HFFc6 (cell line): ENCODE measurements at regions not wholly inside any gene's neighbourhood (a gene's known extent, or its start where the extent isn't known, plus 50 kb on each side); places are given as distances from the start of the nearest gene placed in this dataset.

Experiments used
- DNase-seq: peaks from one replicate; pipeline ENCODE4 v3.0.0-alpha.2; 2018
- H3K27ac Mint-ChIP-seq: 2 replicates; pipeline ENCODE4 v1.8.0; 2020; ENCODE audit warnings: mild to moderate bottlenecking, mixed read lengths
- H3K27me3 Mint-ChIP-seq: 2 replicates; pipeline ENCODE4 v1.8.0; 2021; ENCODE audit warnings: mild to moderate bottlenecking, moderate library complexity, mixed read lengths; ENCODE audit not compliant: insufficient read depth
- H3K36me3 Mint-ChIP-seq: 2 replicates; pipeline ENCODE4 v1.8.0; 2021; ENCODE audit warnings: low read depth, mixed read lengths
- H3K4me1 Mint-ChIP-seq: 2 replicates; pipeline ENCODE4 v1.8.0; 2020; ENCODE audit warnings: low read depth, mixed read lengths
- H3K4me3 Mint-ChIP-seq: 2 replicates; pipeline ENCODE4 v1.8.0; 2020; ENCODE audit warnings: mild to moderate bottlenecking, moderate library complexity, mixed read lengths
- H3K9me3 Mint-ChIP-seq: 2 replicates; pipeline ENCODE4 v1.8.0; 2020; ENCODE audit warnings: mild to moderate bottlenecking, mixed read lengths
- CTCF ChIP-seq: fragments of 200-600 bp; sonication (generic); IDR thresholded peaks from 2 replicates; pipeline ENCODE4 v1.5.0; 2021; ENCODE audit warnings: antibody characterized with exemption, mild to moderate bottlenecking

GRCh38 chr2:64212346-64212745, 68.1 kb upstream of the PELI1 start:
- Mint-ChIP-seq H3K9me3 (no peaks in the 10 kb centered on the region), H3K4me1 (no peaks in the 10 kb centered on the region), H3K4me3 (no peak overlapping the region), H3K27ac (no peak overlapping the region), H3K36me3 (no peaks in the 10 kb centered on the region), H3K27me3 (peaks cover 9% of the 10 kb centered on the region)
- no peak for TF ChIP-seq CTCF
- DNase-seq, result no peak

GRCh38 chr2:64212801-64213321, 68.6 kb upstream of the PELI1 start:
- no peak for TF ChIP-seq CTCF
- no peaks in the 10 kb centered on the region for H3K36me3 Mint-ChIP-seq
- H3K4me1 Mint-ChIP-seq, result no peaks in the 10 kb centered on the region
- no peak overlapping the region for H3K27ac Mint-ChIP-seq
- DNase-seq, result peak; percentile 8
- peaks cover 12% of the 10 kb centered on the region for H3K27me3 Mint-ChIP-seq
- no peaks in the 10 kb centered on the region for H3K9me3 Mint-ChIP-seq
- no peak overlapping the region for H3K4me3 Mint-ChIP-seq

- no peak overlapping the region for H3K27ac Mint-ChIP-seq
These were observed 69.5 kb upstream of the PELI1 start for GRCh38 chr2:64213532-64214275.

GRCh38 chr2:64214281-64215115, 70.3 kb upstream of the PELI1 start:
- no peaks in the 10 kb centered on the region for H3K9me3 Mint-ChIP-seq
- H3K36me3 Mint-ChIP-seq, result no peaks in the 10 kb centered on the region
- DNase-seq, result no peak
- no peaks in the 10 kb centered on the region for H3K4me1 Mint-ChIP-seq
- no peak overlapping the region for H3K27ac Mint-ChIP-seq
- H3K27me3 Mint-ChIP-seq, result peaks cover 12% of the 10 kb centered on the region
- no peak overlapping the region for H3K4me3 Mint-ChIP-seq
- no peak for TF ChIP-seq CTCF

More at GRCh38 chr2:64213532-64214275, 69.5 kb upstream of the PELI1 start:
- no peak for DNase-seq
- TF ChIP-seq CTCF, result no peak
- no peaks in the 10 kb centered on the region for H3K36me3 Mint-ChIP-seq
- H3K27me3 Mint-ChIP-seq, result peaks cover 12% of the 10 kb centered on the region
- H3K4me3 Mint-ChIP-seq, result no peak overlapping the region
- H3K4me1 Mint-ChIP-seq, result no peaks in the 10 kb centered on the region
- no peaks in the 10 kb centered on the region for H3K9me3 Mint-ChIP-seq

GRCh38 chr2:64217198-64217869, 73.1 kb upstream of the PELI1 start:
- peak; percentile 26; the same call in 1 of the 2 replicates for TF ChIP-seq CTCF
- Mint-ChIP-seq H3K27me3 (peaks cover 23% of the 10 kb centered on the region), H3K4me1 (no peaks in the 10 kb centered on the region), H3K4me3 (no peak overlapping the region), H3K27ac (no peak overlapping the region), H3K36me3 (no peaks in the 10 kb centered on the region), H3K9me3 (no peaks in the 10 kb centered on the region)
- no peak for DNase-seq
